ENCODE measurements at regions not wholly inside any gene's neighbourhood (a gene's known extent, or its start where the extent isn't known, plus 50 kb on each side); places are given as distances from the start of the nearest gene placed in this dataset.

DNA sequence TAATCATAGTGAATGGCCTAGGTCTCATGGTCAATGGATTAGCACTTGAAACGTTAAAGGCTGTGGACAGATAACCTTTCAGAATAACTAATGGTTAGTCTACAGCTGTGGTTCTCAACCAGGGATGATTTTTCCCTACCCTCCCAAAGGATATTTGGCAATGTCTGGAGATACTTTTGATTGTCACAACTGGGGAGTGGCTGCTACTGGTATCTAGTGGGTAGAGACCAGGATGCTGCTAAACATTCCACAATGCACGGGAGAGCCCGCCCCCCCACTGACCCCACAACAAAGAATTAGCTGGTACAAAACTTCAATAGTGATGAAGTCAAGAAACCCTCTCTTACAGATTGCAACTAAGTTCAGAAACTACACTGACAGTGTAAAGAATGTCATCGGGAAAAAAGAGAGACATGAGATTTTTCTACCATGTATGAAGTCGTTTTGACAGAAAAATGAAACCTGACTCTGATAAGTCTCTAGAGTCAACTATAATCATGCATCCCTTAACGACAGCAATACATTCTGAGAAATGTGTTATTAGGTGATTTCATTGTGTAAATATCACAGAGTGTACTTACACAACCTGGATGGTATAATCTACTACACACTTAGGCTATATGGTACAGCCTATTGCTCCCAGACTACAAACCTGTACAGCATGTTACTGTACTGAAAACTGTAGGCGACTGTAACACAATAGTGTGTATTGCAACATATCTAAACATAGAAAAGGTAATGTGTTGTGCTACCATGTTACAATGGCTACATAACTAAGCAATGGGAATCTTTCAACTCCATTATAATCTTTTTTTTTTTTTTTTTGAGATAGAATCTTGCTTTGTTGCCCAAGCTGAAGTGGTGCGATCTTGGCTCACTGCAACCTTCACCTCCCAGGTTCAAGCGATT, 49.7 kb upstream of the PRDX6 start:
- intact Hi-C loops (cut with micrococcal nuclease), result no loop called here
- H3K9ac ChIP-seq (ENCODE audit: low read length), result no peak overlapping the region
- TF ChIP-seq POLR2AphosphoS5 (IDR thresholded peaks at IDR 0.05; ENCODE audit: low read depth, low read length) (no peak), FOSL1 (IDR thresholded peaks at IDR 0.05; ENCODE audit: low read depth) (no peak), JUND (IDR thresholded peaks at IDR 0.05) (no peak), CBX3 (IDR thresholded peaks at IDR 0.05; ENCODE audit: low read depth) (no peak), ZFX (IDR thresholded peaks at IDR 0.05) (no peak), EZH2phosphoT487 (IDR thresholded peaks at IDR 0.05; ENCODE audit: borderline replicate concordance) (no peak), EZH2 (IDR thresholded peaks at IDR 0.05) (no peak), SP1 (IDR thresholded peaks at IDR 0.05; ENCODE audit: low read depth) (no peak), RAD21 (IDR thresholded peaks at IDR 0.05; ENCODE audit: low read depth) (no peak), YY1 (IDR thresholded peaks at IDR 0.05; ENCODE audit: extremely low read depth, insufficient replicate concordance, low read depth, low read length) (no peak), SRF (IDR thresholded peaks at IDR 0.05; ENCODE audit: low read depth) (no peak), ELF1 (IDR thresholded peaks at IDR 0.05; ENCODE audit: borderline replicate concordance, low read depth) (no peak), ZNF274 (IDR thresholded peaks at IDR 0.05; ENCODE audit: low read depth, low read length) (no peak), POLR2A (IDR thresholded peaks at IDR 0.05; ENCODE audit: borderline replicate concordance, extremely low read depth, insufficient read depth, insufficient read length) (no peak), CEBPB (IDR thresholded peaks at IDR 0.05; ENCODE audit: low read depth) (no peak), EGR1 (IDR thresholded peaks at IDR 0.05; ENCODE audit: low read depth) (no peak), SIN3A (IDR thresholded peaks at IDR 0.05; ENCODE audit: low read depth) (no peak)
- TF ChIP-seq, protein P1, sequence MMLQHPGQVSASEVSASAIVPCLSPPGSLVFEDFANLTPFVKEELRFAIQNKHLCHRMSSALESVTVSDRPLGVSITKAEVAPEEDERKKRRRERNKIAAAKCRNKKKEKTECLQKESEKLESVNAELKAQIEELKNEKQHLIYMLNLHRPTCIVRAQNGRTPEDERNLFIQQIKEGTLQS (IDR thresholded peaks at IDR 0.05), result no peak
- TF ChIP-seq, protein P2, sequence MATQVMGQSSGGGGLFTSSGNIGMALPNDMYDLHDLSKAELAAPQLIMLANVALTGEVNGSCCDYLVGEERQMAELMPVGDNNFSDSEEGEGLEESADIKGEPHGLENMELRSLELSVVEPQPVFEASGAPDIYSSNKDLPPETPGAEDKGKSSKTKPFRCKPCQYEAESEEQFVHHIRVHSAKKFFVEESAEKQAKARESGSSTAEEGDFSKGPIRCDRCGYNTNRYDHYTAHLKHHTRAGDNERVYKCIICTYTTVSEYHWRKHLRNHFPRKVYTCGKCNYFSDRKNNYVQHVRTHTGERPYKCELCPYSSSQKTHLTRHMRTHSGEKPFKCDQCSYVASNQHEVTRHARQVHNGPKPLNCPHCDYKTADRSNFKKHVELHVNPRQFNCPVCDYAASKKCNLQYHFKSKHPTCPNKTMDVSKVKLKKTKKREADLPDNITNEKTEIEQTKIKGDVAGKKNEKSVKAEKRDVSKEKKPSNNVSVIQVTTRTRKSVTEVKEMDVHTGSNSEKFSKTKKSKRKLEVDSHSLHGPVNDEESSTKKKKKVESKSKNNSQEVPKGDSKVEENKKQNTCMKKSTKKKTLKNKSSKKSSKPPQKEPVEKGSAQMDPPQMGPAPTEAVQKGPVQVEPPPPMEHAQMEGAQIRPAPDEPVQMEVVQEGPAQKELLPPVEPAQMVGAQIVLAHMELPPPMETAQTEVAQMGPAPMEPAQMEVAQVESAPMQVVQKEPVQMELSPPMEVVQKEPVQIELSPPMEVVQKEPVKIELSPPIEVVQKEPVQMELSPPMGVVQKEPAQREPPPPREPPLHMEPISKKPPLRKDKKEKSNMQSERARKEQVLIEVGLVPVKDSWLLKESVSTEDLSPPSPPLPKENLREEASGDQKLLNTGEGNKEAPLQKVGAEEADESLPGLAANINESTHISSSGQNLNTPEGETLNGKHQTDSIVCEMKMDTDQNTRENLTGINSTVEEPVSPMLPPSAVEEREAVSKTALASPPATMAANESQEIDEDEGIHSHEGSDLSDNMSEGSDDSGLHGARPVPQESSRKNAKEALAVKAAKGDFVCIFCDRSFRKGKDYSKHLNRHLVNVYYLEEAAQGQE (IDR thresholded peaks at IDR 0.05; ENCODE audit: low read depth), result no peak
- BruUV-seq (replicated peaks), result no TSS peak
- no peaks in the 10 kb centered on the region for H3K9me2 ChIP-seq (ENCODE audit: insufficient read depth)
- RAD21 ChIA-PET (ENCODE audit: low non-redundant PET in 1 of 2, low total read pairs in 2 of 2, uncharacterized antibody in 2 of 2, unreplicated experiment in 2 of 2), result interaction anchor here in 1 of 2 experiments (0.6 kb wide), 1 partner anchor 800 kb away, joined by 3 read pairs; no protein-coding TSS in a partner anchor
- CTCF ChIA-PET, result no interaction called here
- H3K79me2 ChIP-seq (ENCODE audit: insufficient read depth, low read length), result no peaks in the 10 kb centered on the region
- peaks cover 25 to 75% of the 10 kb centered on the region in 2 experiments for H3K4me1 ChIP-seq (ENCODE audit: control insufficient read depth in 1 of 2, insufficient read depth in 2 of 2, low read length in 2 of 2)
- no peaks in the 10 kb centered on the region for H3K27me3 ChIP-seq (ENCODE audit: insufficient read depth, low read length)
- H3K9me3 ChIP-seq (ENCODE audit: control insufficient read depth in 1 of 2, insufficient read depth in 1 of 2, low read depth in 1 of 2, low read length in 2 of 2), result no peaks in the 10 kb centered on the region
- H3K4me2 ChIP-seq (ENCODE audit: low read length), result no peak overlapping the region
- H4K20me1 ChIP-seq (ENCODE audit: insufficient read depth), result no peaks in the 10 kb centered on the region
- H3K4me3 ChIP-seq (replicated peaks in 1 of 2; ENCODE audit: low read depth in 1 of 2, low read length in 2 of 2), result no peak overlapping the region
- H3K27ac ChIP-seq (ENCODE audit: low read depth, low read length), result no peak overlapping the region
- POLR2A ChIA-PET, result no interaction called here
- H2AFZ ChIP-seq (ENCODE audit: low read depth, low read length, poor library complexity, severe bottlenecking), result no peak overlapping the region
- ATAC-seq, result no peak
- H3K36me3 ChIP-seq (ENCODE audit: control insufficient read depth in 1 of 2, insufficient read depth in 2 of 2, low read length in 2 of 2), result no peaks in the 10 kb centered on the region
- no peak for DNase-seq (ENCODE audit: low read depth, low spot score)
